ENCODE measurements at regions not wholly inside any gene's neighbourhood (a gene's known extent, or its start where the extent isn't known, plus 50 kb on each side); places are given as distances from the start of the nearest gene placed in this dataset.

GRCh38 chr1:235025422-235025984 is 103.1 kb downstream of the TOMM20 start:
- DNase-seq, result no peak

DNA sequence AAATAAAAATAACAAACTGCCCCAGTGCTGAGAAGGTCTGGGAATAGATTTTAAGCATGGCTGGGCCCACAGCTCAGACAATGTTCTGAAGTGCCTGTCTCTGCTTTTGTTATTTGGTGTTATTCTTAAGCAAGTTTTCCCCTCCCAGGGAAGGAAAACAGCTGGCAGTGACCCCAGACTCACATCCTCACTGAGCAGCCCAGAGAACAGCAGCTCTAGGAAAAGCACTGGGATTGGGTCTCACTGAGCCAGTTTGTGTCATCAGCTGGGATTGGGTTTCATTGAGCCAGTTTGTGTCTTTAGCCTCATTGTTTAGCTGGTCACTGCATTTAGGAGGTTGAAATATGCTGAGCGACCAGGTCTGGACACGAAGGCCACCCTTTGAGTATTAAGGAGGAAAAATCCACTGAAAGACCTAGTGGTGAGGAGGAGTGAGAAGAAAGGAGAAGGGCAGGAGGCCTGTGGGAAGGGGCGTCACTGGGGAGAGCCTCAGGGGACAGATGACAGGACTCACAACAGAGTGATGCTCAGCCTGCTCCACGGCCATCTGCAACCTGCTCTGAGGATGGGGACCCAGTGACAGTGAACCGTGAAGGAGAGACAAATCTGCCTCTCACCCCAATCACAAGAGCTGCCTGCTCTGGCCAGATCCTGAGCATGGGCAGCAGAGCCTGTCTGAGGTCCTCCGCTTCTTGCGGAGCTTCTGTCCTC is 103.8 kb downstream of the TOMM20 start:
- no peak for DNase-seq

DNA sequence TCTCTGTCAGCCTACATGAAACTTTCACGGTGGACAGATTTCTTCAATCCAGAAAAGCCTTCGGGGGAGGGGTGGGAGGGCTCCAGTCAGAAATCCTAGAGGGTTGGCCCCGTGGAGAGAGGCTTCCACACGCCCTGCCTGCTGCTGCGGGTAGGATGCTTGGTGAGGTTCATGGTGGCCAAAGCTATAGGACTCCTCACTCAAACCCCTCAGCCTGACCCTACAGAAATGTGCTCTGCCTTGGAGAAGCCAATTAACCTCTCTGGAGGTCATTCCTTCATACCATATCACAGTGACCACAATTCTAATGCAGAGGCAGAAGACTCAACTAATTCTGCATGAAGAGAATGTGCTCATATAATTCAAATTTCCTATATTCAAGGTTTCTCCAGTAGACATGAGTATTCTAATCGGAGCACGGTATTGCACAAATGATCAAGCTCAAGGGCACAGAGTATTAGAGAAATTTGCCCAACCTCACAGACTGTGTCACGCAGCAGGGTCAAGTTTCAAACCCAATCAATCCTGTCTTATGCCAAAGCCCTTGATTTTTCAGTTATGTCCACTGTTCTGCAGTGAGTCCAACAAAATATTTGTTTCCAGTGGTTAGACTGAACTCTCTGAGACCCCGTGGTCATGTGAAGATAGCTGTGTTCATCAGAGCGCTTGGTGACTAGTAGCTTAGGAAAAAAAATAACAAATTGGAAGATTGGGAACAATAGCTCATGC is 104.8 kb downstream of the TOMM20 start:
- DNase-seq, result peak in 3 of 4 experiments; percentile 24 to 66 (median 60)

- peak in 1 of 4 experiments; percentile 71 for DNase-seq
Measured at GRCh38 chr1:235022981-235023710, 105.5 kb downstream of the TOMM20 start.

DNA sequence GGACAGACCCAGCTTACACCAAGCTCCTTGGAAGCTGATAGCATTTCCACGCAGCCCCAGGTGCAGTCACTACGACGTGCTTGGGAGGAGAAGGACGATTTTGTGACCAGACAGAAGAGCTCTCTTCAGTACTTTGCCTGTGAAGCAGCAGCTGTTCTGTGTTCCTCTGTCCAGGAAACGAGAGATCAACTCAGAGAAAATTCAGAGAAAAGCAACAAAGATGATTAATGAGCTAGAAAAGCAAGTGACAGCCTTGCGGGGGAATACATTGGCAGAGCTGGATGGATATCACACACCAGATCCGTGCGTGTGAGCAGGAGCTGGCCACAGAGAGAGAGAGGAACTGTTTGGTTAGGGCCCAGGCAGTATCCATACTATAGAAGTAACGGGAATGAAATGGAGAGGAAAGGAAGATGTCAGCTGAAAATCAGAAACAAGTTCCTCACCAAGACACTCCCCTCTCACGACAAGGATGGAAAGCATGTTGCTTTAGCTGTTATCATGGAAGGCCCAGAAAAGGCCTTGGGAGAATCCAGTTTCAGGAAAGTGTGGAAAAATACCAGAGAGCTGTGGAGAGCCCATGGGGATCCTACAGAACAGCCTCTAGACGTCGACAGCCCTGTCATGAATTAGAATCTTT is 106.2 kb downstream of the TOMM20 start:
- DNase-seq, result peak; percentile 49 to 69 (median 65)

GRCh38 chr1:235021815-235022214 is 106.8 kb downstream of the TOMM20 start:
- DNase-seq, result no peak

DNA sequence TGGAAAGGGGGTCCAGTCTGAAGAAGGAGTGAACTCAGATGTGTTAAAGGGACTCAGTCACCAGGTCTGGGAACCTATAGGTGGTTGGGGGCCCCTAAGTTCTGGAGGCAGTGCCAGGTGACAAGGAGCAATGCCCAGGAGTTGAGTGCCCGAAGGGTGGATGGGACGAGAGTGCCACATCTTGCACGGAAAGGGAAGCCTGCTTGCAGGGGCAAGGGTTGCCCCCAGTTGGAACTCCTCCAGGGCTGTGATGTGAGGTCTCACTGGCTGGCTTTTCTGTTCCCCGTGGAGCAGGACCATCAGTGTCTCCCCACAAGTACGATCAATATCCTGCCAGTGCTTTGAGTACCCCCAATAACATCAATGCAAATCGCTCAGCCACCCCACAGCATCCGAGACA is 107.3 kb downstream of the TOMM20 start:
- DNase-seq, result no peak

DNA sequence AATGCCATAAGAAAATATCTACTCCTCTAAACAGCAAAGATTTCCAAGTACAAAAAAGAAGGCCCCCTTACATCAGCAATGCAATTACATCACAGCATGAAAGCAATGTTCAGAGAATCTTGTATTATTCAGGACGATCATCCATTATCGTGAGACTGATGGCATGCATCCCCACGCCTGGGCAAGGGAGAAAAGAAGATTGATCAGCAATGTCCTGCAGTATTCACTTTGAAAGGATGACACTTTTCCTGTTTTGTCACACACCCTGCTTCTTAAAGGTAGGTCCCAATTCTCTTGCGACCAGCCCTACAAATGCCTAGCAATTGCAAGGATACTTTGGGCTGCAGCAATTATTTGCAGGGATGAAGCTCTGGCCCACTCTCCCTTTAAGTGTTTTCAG is 108.7 kb downstream of the TOMM20 start:
- no peak for DNase-seq

DNA sequence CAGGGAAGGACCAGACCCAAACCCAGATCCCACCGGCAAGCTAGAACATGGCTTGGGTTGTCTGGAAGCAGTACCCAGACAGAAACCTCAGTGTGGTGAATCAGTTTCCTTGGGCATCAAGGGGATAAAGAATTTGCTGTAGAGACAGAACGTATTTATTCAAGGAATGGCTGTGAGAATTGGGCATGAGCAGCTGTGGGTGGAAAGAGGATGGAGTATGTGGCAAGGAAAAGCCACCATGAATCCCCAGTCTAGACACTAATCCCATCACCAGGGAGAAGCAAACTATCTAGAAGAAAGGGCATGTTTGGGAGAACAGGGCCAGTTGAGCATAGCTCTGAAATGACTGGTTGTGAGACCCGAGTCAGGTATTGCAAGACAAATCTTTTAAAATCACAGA is 109.2 kb downstream of the TOMM20 start:
- DNase-seq, result no peak

DNA sequence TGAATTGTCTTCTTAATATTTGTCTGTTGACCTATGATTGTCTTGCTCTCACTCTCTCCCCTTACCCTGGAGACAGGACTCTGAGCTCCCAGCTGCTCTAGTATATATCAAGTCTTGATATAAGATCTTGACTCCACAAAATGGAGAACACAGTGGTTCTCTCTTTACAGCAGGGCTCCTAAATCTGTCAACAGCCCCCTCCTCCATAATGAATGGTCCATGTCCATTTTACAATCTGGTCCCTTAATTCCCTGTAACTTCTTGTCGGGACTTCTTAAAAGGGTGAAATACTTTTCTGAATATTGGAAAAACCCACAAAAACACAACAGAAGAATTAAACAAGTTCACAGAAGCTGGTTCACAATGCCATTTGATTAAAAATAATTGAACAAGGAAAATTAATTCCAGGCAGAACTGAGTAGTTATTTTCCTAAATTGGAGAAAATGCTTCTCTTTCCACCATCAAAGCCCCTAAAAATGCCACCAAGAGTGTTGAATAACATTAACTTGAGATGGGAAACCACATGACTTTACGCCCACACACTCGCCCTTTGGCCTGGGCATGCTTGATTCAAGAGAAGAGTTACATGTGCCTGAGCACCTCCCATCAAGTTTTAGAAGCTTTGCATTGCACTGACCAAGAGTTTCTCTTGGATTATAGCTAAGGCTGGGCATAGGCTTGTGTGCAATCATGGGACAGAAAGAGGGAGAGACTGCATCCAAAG is 109.8 kb downstream of the TOMM20 start:
- peak; percentile 42 to 72 (median 60) for DNase-seq

DNA sequence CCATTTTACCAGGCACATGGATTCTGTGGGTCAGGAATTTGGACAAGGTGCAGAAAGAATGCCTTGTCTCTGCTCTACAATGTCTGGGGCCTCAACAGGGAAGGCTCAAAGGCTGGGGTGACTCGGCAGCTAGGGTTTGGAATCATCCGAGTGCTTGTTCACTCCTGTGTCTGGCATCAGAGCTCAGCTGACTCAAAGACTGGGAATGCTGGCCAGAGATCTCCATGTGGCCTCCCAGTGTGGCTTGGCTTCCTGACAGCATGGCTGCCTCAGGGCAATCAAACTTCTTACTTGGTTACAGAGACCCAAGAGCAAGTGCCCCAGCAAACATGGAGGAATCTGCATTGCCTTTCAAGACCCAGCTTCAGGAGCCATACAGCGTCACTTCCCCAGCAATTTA is 110.5 kb downstream of the TOMM20 start:
- no peak for DNase-seq

DNA sequence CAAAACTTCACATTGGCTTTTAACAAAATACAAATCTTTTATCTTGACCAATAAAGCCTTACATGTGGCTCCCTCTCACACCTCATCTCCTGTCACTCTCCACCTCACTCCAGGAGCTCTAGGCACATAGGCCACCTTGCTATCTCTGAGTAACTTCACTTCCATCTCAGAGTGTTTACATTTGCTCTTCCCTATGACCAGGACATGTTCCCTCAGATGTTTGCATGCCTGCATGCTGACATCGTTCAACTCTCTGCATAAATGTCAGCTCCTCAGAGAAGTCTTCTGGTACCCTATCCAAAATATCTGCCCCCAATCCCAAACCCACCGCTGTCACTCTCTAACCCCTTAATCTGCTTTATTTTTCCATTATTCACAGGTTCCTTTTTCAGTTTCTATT is 110.9 kb downstream of the TOMM20 start:
- no peak for DNase-seq

GRCh38 chr1:235017191-235017590 is 111.4 kb downstream of the TOMM20 start:
- no peak for DNase-seq

DNA sequence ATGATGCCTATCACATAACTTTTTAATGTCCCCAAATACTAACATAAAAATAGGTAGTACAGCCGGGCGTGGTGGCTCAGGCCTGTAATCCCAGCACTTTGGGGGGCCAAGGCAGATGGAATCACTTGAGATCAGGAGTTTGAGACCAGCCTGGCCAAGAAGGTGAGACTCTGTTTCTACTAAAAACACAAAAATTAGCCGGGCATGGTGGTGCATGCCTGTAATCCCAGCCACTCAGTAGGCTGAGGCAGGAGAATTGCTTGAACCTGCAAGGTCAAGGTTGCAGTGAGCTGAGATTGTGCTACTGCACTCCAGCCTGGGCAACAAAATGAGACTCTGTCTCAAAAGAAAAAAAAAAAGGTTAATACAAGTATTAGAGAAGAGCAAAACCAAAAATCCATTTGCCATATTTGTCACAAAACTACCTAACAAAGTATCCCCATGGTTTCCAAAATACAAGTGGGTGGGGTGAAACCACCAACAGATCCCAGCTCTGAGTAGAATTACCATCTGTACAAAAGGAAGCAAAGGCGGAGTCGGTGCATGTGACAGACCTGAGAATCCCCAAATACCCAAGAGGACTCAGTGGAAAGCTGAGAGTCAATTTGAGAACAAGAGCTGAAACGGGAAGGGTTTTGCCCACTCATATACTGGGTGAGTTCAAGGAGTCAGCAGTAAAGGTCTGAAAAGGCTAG is 113.2 kb downstream of the TOMM20 start:
- peak; percentile 41 to 78 (median 70) for DNase-seq

GRCh38 chr1:235014756-235015155 is 113.9 kb downstream of the TOMM20 start:
- DNase-seq, result no peak

- DNase-seq, result peak; percentile 59 to 76 (median 70)
Measured at GRCh38 chr1:235013512-235013911, 115.1 kb downstream of the TOMM20 start.

- DNase-seq, result peak in 3 of 4 experiments; percentile 14 to 33 (median 26)
Measured at GRCh38 chr1:235012436-235013210, 116.0 kb downstream of the TOMM20 start.

DNA sequence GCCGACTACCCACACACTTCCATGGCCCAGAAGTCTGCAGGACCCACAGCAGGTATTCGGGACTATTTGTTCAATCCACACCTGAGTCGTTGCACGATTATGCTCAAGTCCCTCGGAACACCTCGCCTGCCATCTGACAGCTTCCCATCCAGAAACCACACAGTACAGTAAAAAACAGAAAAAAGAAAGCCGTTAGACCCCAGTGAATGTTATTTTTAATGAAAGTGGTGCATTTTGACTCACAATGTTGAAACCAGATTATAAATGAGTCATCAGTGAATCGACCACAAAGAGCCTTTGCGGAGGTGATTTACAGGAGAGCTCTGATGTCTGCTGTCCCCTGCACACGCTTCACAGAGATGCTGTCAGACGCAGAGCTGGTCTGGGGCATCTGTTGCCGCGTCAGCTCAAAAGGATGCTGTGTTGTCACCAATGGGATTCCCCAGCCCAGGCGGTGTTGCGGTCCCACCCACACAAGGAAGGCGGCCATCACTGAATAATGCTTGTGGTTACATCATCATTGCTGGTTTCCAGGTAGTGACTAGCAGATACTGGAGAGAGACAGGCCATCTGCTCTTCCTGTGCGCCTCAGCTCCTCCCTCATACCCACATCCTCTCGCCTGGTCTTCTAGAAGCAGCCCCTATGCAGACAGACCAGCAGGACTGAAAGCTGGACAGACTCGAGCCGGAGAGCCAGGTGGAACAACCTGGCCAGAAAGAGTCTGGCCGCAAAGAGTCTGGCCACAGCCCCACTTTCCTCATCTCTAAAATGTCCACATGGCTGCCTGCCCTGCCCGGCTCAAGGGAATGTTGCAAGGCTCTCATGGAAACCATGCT is 116.8 kb downstream of the TOMM20 start:
- peak; percentile 84 to 94 (median 88) for DNase-seq

- DNase-seq, result no peak
Measured at GRCh38 chr1:235011064-235011598, 117.5 kb downstream of the TOMM20 start.

Data from suppressor macrophage (primary cell).